Ovary (tissue), 7 donors: ENCODE measurements at regions not wholly inside any gene's neighbourhood (a gene's known extent, or its start where the extent isn't known, plus 50 kb on each side); places are given as distances from the start of the nearest gene placed in this dataset.

Source experiments
- DNase-seq, 5 donors: peaks; one replicate each; pipeline ENCODE4 v3.0.0-alpha.2; 2019 to 2020
- H3K27ac ChIP-seq, 2 donors: fragments of 200-600 bp; one replicate each; pipeline versions ENCODE4 v1.5.1 to v1.8.0; 2019 to 2022
- H3K27me3 ChIP-seq: fragments of 200-600 bp; one replicate; pipeline ENCODE4 v1.8.0; 2022
- H3K36me3 ChIP-seq: fragments of 200-600 bp; sonication (generic); one replicate; pipeline ENCODE4 v1.5.1; 2019
- H3K4me1 ChIP-seq: one replicate; pipeline ENCODE4 v1.8.1; 2013; ENCODE audit warnings: mild to moderate bottlenecking, moderate library complexity; ENCODE audit not compliant: insufficient read depth
- H3K4me3 ChIP-seq: fragments of 200-600 bp; sonication (generic); one replicate; pipeline ENCODE4 v1.5.1; 2017
- H3K9me3 ChIP-seq, 2 donors: fragments of 200-600 bp in 1 of 2; sonication (generic) in 1 of 2; one replicate each; pipeline versions ENCODE4 v1.5.1 to v1.8.1; 2013 to 2019; ENCODE audit warnings: mild to moderate bottlenecking in 1 of 2, moderate library complexity in 1 of 2
- CTCF ChIP-seq, 3 donors: fragments of 450-650 bp in 2 of 3; fragments of 200-600 bp in 1 of 3; IDR thresholded peaks; one replicate each; pipeline versions ENCODE4 v1.5.1 to v1.8.0; 2016 to 2022; ENCODE audit warnings: antibody characterized with exemption in 3 of 3, mild to moderate bottlenecking in 1 of 3
- EP300 ChIP-seq: sonication (generic); formaldehyde crosslinking; IDR thresholded peaks from one replicate; pipeline ENCODE4 v1.6.1; 2017; ENCODE audit warnings: antibody characterized with exemption
- POLR2A ChIP-seq: fragments of 450-650 bp; IDR thresholded peaks from one replicate; pipeline ENCODE4 v1.6.1; 2017; ENCODE audit warnings: antibody characterized with exemption, mild to moderate bottlenecking, moderate library complexity
- WGBS, 3 donors: extraction: QIAGEN DNeasy Blood & Tissue Kit in 1 of 3; methylation state at CpG; one replicate each; pipeline versions ENCODE4 v1.1.5 to v1.1.7; 2013 to 2017; 5-methylcytosine and 5-hydroxymethylcytosine counted together
- intact Hi-C, 4 donors: fragments of 100-400 bp; cut with DNase I; formaldehyde crosslinking; loops; one replicate each; pipeline versions ENCODE4 v1.11.0 to v1.15.1; 2022 to 2023
- donor health status: DM: no; HTN: no; CAD: no; lungs with moderate emphysema.
- donor health status: DM: no; HTN: no; CAD: no.
- donor health status: Bipolar disorder and iron deficiency.
- donor health status: DM: no; HTN: no; CAD: no.
- donor health status: DM: yes; HTN: yes; CAD: no.

DNA sequence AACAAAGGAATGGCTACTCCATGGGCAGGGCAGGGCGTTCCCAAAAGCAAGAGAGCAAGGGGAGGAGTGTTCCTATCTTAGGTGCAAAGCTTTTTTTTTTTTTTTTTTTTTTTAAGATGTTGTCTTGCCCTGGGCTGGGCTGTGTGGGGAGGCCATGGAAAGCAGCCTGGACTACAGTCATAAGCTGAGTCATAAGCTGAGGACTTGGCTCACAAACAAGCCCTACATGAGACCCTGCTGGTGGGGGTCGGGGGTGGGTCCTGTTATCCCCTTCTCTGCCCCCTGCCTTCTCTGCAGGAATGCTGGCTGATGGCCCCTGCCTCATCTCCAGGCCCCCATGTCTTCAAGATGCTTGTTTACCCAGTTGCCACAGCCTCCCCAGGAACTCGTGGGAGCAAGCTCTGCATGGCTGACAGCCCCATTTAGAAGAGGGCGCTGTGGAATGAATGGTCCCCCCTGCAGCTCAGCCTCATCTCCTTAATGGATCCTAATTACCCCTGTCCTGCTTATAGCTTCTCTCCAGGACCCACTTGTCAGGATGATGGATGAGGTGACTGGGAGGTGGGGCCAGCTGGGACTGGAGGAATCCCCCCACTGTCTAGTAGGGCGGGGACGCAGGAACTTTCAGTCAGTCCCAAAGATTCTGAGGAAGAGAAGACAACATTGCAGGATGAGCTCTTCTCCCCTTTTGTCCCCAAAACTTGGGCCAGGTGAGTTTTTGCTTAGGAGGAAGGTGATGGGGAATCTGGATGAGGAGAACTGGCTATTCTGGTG lies 340.8 kb upstream of the PODXL start:
- DNase-seq: no peak
- WGBS, 3 donors: 39 to 46% (median 44%) methylated on average over 6 of the region's 6 CpGs
- TF ChIP-seq CTCF (IDR thresholded peaks at IDR 0.05) (no peak), EP300 (no peak), POLR2A (no peak)
- no peak overlapping the region for H3K27ac ChIP-seq
- intact Hi-C loops: no loop called here
- no peak overlapping the region for H3K4me3 ChIP-seq
- no peaks in the 10 kb centered on the region for H3K36me3 ChIP-seq
- H3K9me3 ChIP-seq: no peaks in the 10 kb centered on the region
- no peaks in the 10 kb centered on the region for H3K27me3 ChIP-seq
- H3K4me1 ChIP-seq: no peaks in the 10 kb centered on the region

GRCh38 chr7:131896165-131896863 lies 339.9 kb upstream of the PODXL start:
- Histone ChIP-seq H3K9me3 (no peaks in the 10 kb centered on the region), H3K36me3 (no peaks in the 10 kb centered on the region), H3K27ac (no peak overlapping the region), H3K4me3 (no peak overlapping the region), H3K27me3 (no peaks in the 10 kb centered on the region), H3K4me1 (no peaks in the 10 kb centered on the region)
- DNase-seq: no peak
- TF ChIP-seq POLR2A (no peak), CTCF (IDR thresholded peaks at IDR 0.05) (no peak), EP300 (no peak)
- WGBS, 3 donors: 56 to 63% (median 60%) methylated on average over 7 of the region's 7 CpGs
- intact Hi-C loops: no loop called here

DNA sequence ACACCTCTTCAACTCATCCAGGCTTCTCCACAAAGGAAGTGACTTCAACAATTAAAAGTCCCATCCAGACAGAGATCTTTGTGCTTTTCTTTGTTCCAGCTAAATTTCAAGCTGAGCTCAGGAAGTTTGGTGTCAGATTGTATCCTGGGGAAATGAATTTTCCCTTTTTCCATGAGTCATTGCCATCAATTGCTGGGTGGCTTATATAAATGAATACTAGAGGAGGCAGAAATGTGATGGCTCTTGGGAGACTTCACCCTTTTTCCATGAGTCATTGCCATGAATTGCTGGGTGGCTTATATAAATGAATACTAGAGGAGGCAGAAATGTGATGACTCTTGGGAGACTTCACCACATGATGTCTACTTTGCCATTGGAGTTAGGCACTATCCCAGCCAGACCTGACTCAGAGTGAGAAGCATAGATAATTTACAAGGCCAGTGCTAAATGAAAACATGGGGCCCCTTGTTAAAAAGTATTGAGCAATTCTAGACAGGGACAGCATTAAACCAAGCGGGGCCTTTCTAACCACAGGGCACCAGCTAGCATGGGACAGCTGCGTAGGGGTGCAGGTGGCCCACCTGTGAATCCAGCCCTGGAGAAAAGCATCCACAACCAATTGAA lies 339.2 kb upstream of the PODXL start:
- no peak for DNase-seq
- H3K4me3 ChIP-seq: no peak overlapping the region
- no peak for TF ChIP-seq CTCF (IDR thresholded peaks at IDR 0.05)
- no peak for TF ChIP-seq EP300
- no peak for TF ChIP-seq POLR2A
- no peaks in the 10 kb centered on the region for H3K4me1 ChIP-seq
- H3K9me3 ChIP-seq: no peaks in the 10 kb centered on the region
- H3K36me3 ChIP-seq: no peaks in the 10 kb centered on the region
- H3K27ac ChIP-seq: no peak overlapping the region
- WGBS, 3 donors: 70 to 82% (median 80%) methylated on average over 2 of the region's 2 CpGs
- no peaks in the 10 kb centered on the region for H3K27me3 ChIP-seq
- intact Hi-C loops: no loop called here

GRCh38 chr7:131893631-131894340 lies 337.4 kb upstream of the PODXL start:
- intact Hi-C loops: no loop called here

More at GRCh38 chr7:131893631-131894340, 337.4 kb upstream of the PODXL start:
- no peak overlapping the region for H3K4me3 ChIP-seq
- no peak for TF ChIP-seq POLR2A
- TF ChIP-seq CTCF (IDR thresholded peaks at IDR 0.05): no peak
- TF ChIP-seq EP300: no peak
- H3K27me3 ChIP-seq: no peaks in the 10 kb centered on the region
- H3K4me1 ChIP-seq: no peaks in the 10 kb centered on the region
- 89 to 97% (median 97%) methylated on average over 1 of the region's 1 CpG for WGBS, 3 donors
- no peak for DNase-seq
- H3K36me3 ChIP-seq: no peaks in the 10 kb centered on the region
- H3K27ac ChIP-seq: no peak overlapping the region
- no peaks in the 10 kb centered on the region for H3K9me3 ChIP-seq
